Endothelial cell (in vitro differentiated cells): ENCODE measurements at regions not wholly inside any gene's neighbourhood (a gene's known extent, or its start where the extent isn't known, plus 50 kb on each side); places are given as distances from the start of the nearest gene placed in this dataset.

Experiments
- DNase-seq: peaks from one replicate; pipeline ENCODE4 v3.0.0; 2021; ENCODE audit warnings: low spot score
- H3K27ac Mint-ChIP-seq: one replicate; pipeline ENCODE4 v1.8.0; 2021; ENCODE audit warnings: mixed read lengths, inconsistent platforms; ENCODE audit not compliant: unreplicated experiment
- H3K27me3 Mint-ChIP-seq: one replicate; pipeline ENCODE4 v1.8.0; 2021; ENCODE audit warnings: mild to moderate bottlenecking, moderate library complexity, mixed read lengths, inconsistent platforms; ENCODE audit not compliant: unreplicated experiment
- H3K36me3 Mint-ChIP-seq: one replicate; pipeline ENCODE4 v1.8.0; 2021; ENCODE audit warnings: mild to moderate bottlenecking, low read depth, mixed read lengths, inconsistent platforms; ENCODE audit not compliant: unreplicated experiment
- H3K4me1 Mint-ChIP-seq: one replicate; pipeline ENCODE4 v1.8.0; 2021; ENCODE audit warnings: mild to moderate bottlenecking, mixed read lengths, inconsistent platforms; ENCODE audit not compliant: unreplicated experiment
- H3K4me3 Mint-ChIP-seq: one replicate; pipeline ENCODE4 v1.8.0; 2021; ENCODE audit warnings: mild to moderate bottlenecking, mixed read lengths, inconsistent platforms; ENCODE audit not compliant: unreplicated experiment
- H3K9me3 Mint-ChIP-seq: one replicate; pipeline ENCODE4 v1.8.0; 2021; ENCODE audit warnings: mixed read lengths, inconsistent platforms; ENCODE audit not compliant: unreplicated experiment
- TF ChIP-seq, protein P1 (sequence below): fragments of 200-600 bp; sonication (generic); IDR thresholded peaks from one replicate; pipeline ENCODE4 v1.5.0; 2021; ENCODE audit warnings: antibody characterized with exemption; ENCODE audit not compliant: unreplicated experiment

DNA sequence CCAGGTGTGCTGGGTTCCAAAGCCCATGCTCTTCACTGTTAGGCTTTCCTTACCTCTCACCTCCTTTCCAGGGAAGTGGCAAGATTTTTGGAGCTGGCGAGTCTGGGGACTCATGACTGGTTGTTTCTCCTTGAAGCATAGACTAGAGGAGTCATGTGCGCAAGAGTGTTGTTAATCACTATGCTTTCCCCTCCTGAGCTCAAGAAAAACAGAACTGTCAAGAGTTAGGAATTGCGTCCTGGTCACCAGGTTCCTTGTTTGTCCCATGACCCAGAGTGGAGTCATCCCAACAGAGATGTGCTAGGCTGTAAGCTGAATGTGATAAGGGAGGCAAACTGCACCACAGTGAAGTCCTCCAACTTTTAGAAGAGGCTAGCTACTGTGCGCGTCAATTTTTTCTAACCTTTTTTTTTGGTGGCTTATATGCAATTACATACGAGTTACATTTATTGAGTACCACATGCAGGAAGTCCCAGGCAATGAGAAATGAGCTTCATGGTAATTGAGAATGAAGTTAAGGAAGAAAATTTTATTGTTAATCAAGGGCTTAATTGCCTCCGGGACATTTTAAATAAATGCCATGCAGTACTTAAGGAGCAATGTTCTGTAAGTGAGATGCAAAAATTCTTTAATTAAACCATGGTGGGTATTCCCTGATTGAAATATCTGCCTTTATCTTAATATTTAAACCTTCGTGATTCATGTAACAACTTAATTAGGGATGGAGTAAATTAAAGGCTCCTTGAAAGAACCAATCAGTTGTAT, 233.9 kb downstream of the ZIC5 start:
- no peak for DNase-seq
- no peak overlapping the region for H3K27ac Mint-ChIP-seq
- peaks cover 19% of the 10 kb centered on the region for H3K4me1 Mint-ChIP-seq
- no peaks in the 10 kb centered on the region for H3K36me3 Mint-ChIP-seq
- H3K27me3 Mint-ChIP-seq = no peaks in the 10 kb centered on the region
- no peaks in the 10 kb centered on the region for H3K9me3 Mint-ChIP-seq
- H3K4me3 Mint-ChIP-seq = no peak overlapping the region
- TF ChIP-seq, protein P1, sequence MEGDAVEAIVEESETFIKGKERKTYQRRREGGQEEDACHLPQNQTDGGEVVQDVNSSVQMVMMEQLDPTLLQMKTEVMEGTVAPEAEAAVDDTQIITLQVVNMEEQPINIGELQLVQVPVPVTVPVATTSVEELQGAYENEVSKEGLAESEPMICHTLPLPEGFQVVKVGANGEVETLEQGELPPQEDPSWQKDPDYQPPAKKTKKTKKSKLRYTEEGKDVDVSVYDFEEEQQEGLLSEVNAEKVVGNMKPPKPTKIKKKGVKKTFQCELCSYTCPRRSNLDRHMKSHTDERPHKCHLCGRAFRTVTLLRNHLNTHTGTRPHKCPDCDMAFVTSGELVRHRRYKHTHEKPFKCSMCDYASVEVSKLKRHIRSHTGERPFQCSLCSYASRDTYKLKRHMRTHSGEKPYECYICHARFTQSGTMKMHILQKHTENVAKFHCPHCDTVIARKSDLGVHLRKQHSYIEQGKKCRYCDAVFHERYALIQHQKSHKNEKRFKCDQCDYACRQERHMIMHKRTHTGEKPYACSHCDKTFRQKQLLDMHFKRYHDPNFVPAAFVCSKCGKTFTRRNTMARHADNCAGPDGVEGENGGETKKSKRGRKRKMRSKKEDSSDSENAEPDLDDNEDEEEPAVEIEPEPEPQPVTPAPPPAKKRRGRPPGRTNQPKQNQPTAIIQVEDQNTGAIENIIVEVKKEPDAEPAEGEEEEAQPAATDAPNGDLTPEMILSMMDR = no peak

- DNase-seq = no peak
- no peaks in the 10 kb centered on the region for H3K36me3 Mint-ChIP-seq
- no peak overlapping the region for H3K4me3 Mint-ChIP-seq
- H3K27me3 Mint-ChIP-seq = no peaks in the 10 kb centered on the region
- H3K4me1 Mint-ChIP-seq = peaks cover 24% of the 10 kb centered on the region
- no peak overlapping the region for H3K27ac Mint-ChIP-seq
- TF ChIP-seq, protein P1 = no peak
- H3K9me3 Mint-ChIP-seq = no peaks in the 10 kb centered on the region
Observed at GRCh38 chr13:99736541-99736940, 235.0 kb downstream of the ZIC5 start.

GRCh38 chr13:99734013-99734693, 232.9 kb downstream of the TM9SF2 start:
- no peaks in the 10 kb centered on the region for H3K9me3 Mint-ChIP-seq
- no peak for DNase-seq
- TF ChIP-seq, protein P1 = no peak
- no peaks in the 10 kb centered on the region for H3K36me3 Mint-ChIP-seq
- H3K4me3 Mint-ChIP-seq = no peak overlapping the region
- no peaks in the 10 kb centered on the region for H3K27me3 Mint-ChIP-seq
- peaks cover 26% of the 10 kb centered on the region for H3K4me1 Mint-ChIP-seq
- H3K27ac Mint-ChIP-seq = no peak overlapping the region

GRCh38 chr13:99733346-99733745, 232.1 kb downstream of the TM9SF2 start:
- TF ChIP-seq, protein P1 = no peak
- no peaks in the 10 kb centered on the region for H3K27me3 Mint-ChIP-seq
- H3K9me3 Mint-ChIP-seq = no peaks in the 10 kb centered on the region
- no peak overlapping the region for H3K27ac Mint-ChIP-seq
- no peaks in the 10 kb centered on the region for H3K36me3 Mint-ChIP-seq
- H3K4me3 Mint-ChIP-seq = no peak overlapping the region
- H3K4me1 Mint-ChIP-seq = peaks cover 22% of the 10 kb centered on the region
- no peak for DNase-seq

DNA sequence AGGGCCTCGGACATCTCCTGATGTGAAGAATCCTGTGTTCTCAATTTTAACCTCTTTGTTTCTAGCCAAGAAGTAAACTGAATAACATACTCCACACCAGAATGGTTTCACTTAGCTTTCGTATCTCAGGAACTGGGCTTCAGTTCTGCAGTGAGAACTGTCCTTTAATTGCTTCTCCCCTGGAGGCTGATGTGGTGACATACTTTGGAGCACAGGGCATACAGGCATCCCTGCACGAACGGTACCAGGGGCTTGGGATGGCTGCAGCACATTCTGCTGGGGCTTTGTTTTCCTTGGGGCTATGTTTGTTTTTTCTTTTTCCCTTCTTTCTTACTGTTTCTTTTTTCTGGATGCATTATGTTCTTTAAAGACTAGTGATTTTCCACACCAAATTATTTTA, 230.5 kb downstream of the TM9SF2 start:
- TF ChIP-seq, protein P1 = no peak
- H3K4me1 Mint-ChIP-seq = peaks cover 23% of the 10 kb centered on the region
- no peak overlapping the region for H3K4me3 Mint-ChIP-seq
- no peaks in the 10 kb centered on the region for H3K9me3 Mint-ChIP-seq
- no peaks in the 10 kb centered on the region for H3K27me3 Mint-ChIP-seq
- H3K27ac Mint-ChIP-seq = no peak overlapping the region
- DNase-seq = no peak
- no peaks in the 10 kb centered on the region for H3K36me3 Mint-ChIP-seq
